ENCODE measurements at regions not wholly inside any gene's neighbourhood (a gene's known extent, or its start where the extent isn't known, plus 50 kb on each side); places are given as distances from the start of the nearest gene placed in this dataset.

DNA sequence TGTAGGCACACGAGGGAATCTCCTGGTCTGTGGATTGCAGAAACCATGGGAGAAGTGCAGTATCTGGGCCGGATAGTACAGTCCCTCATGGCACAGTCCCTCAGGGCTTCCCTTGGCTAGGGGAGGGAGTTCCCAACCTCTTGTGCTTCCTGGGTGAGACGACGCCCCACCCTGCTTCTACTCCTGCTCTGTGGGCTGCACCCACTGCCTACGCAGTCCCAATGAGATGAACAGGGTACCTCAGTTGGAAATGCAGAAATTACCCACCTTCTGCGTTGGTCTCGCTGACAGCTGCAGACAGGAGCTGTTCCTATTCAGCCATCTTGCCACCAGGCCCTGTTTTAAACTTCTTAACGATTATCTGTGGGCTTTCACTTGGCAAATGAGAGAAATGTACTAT is 157.2 kb upstream of the CARD18 start:
- no peak overlapping the region for H3K4me3 ChIP-seq (replicated peaks in 1 of 2; ENCODE audit: low read depth in 2 of 2, low read length in 2 of 2)
- DNase-seq (ENCODE audit: low read depth in 2 of 2): no peak
- TF ChIP-seq, protein P1, sequence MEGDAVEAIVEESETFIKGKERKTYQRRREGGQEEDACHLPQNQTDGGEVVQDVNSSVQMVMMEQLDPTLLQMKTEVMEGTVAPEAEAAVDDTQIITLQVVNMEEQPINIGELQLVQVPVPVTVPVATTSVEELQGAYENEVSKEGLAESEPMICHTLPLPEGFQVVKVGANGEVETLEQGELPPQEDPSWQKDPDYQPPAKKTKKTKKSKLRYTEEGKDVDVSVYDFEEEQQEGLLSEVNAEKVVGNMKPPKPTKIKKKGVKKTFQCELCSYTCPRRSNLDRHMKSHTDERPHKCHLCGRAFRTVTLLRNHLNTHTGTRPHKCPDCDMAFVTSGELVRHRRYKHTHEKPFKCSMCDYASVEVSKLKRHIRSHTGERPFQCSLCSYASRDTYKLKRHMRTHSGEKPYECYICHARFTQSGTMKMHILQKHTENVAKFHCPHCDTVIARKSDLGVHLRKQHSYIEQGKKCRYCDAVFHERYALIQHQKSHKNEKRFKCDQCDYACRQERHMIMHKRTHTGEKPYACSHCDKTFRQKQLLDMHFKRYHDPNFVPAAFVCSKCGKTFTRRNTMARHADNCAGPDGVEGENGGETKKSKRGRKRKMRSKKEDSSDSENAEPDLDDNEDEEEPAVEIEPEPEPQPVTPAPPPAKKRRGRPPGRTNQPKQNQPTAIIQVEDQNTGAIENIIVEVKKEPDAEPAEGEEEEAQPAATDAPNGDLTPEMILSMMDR (IDR thresholded peaks at IDR 0.05; ENCODE audit: low read depth, low read length): no peak

- TF ChIP-seq, protein P1 (IDR thresholded peaks at IDR 0.05; ENCODE audit: low read depth, low read length): no peak
Observed at GRCh38 chr11:105296386-105296785, 156.8 kb upstream of the CARD18 start.

DNA sequence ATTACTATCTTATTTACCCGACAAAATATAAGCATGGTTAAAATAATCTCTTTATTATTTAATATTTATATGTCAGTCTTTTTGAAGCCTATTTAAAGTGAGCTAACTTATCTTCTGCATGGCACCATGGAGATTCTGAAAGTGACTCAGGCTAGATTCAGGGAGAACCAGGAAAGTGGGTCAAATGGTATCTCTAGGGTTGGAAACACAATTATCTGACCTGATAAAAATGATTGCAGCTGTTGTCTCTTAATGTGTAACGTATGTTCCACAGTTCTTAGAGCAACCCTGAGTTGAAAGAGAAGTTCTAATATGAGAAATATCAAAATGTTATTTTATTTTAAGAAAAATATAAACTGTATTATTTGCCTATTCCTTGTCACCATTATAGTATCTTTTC is 143.1 kb upstream of the CARD18 start:
- TF ChIP-seq, protein P1 (IDR thresholded peaks at IDR 0.05; ENCODE audit: low read depth, low read length): no peak
- H3K4me3 ChIP-seq (replicated peaks in 1 of 2; ENCODE audit: low read depth in 2 of 2, low read length in 2 of 2): no peak overlapping the region
- peak in 1 of 2 donors; percentile 2 for DNase-seq (ENCODE audit: low read depth in 2 of 2)

More at GRCh38 chr11:105296386-105296785, 156.8 kb upstream of the CARD18 start:
- H3K4me3 ChIP-seq (replicated peaks in 1 of 2; ENCODE audit: low read depth in 2 of 2, low read length in 2 of 2): no peak overlapping the region
- DNase-seq (ENCODE audit: low read depth in 2 of 2): no peak

GRCh38 chr11:105274631-105275030 is 135.1 kb upstream of the CARD18 start:
- DNase-seq (ENCODE audit: low read depth in 2 of 2): peak in 1 of 2 donors; percentile 32

GRCh38 chr11:105273660-105274280 is 134.2 kb upstream of the CARD18 start:
- no peak overlapping the region for H3K4me3 ChIP-seq (replicated peaks in 1 of 2; ENCODE audit: low read depth in 2 of 2, low read length in 2 of 2)
- TF ChIP-seq, protein P1 (IDR thresholded peaks at IDR 0.05; ENCODE audit: low read depth, low read length): no peak
- no peak for DNase-seq (ENCODE audit: low read depth in 2 of 2)

More at GRCh38 chr11:105274631-105275030, 135.1 kb upstream of the CARD18 start:
- TF ChIP-seq, protein P1 (IDR thresholded peaks at IDR 0.05; ENCODE audit: low read depth, low read length): no peak
- H3K4me3 ChIP-seq (replicated peaks in 1 of 2; ENCODE audit: low read depth in 2 of 2, low read length in 2 of 2): no peak overlapping the region

DNA sequence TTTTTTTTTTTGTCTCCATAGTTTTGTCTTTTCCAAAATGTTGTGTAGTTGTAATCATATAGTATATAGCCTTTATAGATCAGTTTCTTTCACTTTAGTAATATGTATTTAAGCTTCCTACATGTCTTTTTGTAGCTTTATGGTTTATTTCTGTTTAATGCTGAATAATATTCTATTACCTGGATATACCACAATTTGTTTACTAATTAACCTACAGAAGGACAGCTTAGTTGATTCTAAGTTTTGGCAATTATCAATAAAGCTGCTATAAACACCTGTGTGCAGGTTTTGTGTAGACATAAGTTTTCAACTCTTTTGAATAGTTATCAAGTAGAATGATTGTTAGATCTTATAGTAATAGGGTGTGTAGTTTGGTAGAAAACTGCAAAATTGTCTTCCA is 130.3 kb upstream of the CARD18 start:
- no peak for DNase-seq (ENCODE audit: low read depth in 2 of 2)
- TF ChIP-seq, protein P1 (IDR thresholded peaks at IDR 0.05; ENCODE audit: low read depth, low read length): no peak
- no peak overlapping the region for H3K4me3 ChIP-seq (replicated peaks in 1 of 2; ENCODE audit: low read depth in 2 of 2, low read length in 2 of 2)

Measured in cardiac fibroblast (primary cell).